GM19467 (cell line): ENCODE measurements at regions not wholly inside any gene's neighbourhood (a gene's known extent, or its start where the extent isn't known, plus 50 kb on each side); places are given as distances from the start of the nearest gene placed in this dataset.

Experiments
- ATAC-seq: cut with Tn5 transposase; IDR thresholded peaks from one replicate; pipeline ENCODE4 v1.9.1; 2021; ENCODE audit warnings: mild to moderate bottlenecking, moderate library complexity; ENCODE audit not compliant: unreplicated experiment

DNA sequence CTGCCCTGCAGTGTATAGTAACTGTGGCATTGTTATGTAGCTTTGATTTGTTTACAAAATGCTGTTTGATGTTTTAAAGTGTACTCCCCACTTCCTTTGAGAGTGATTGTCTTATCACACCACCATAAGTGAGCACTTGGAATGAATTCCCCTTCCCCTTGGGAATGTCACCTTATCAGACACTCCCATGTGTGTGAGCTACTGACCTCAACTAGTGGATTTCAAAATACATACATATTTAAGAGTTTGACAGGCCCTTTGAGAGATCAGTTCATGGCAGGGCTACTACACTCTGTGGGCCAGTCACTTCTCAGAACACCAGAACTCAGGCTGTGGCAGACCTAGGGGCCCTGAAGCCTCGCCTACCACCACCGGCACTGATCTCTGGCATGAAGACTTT, 547.6 kb downstream of the NR2F2 start:
- ATAC-seq, result no peak

DNA sequence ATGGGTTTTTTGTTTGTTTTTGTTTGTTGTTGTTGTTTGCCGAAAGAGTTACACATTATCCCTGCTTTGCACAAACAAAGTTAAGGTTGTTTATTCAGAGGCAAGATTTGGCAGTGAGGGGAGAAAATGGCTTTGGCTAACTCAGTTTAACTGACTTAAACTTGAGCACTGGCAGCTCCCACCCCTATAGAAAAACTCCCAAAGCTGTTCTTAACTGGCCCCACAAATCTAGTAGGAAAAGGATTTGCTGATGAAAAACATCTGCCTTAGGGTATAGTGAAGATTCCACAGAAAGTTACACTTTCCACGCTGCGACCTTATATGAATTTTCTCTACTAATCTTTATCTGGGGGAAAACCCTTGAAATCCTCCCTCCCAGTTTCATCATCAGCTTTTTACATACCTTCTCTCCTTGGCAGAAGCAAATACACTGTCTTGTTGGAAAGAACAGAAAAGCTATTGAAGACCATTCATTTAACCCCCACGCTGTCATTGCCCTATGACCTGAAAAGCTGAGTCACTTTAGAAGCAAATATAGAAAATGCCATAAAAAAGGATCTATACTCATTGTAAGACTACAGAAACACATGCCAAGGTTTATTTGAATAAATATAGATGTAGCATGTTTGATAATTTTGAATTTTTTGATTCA, 551.7 kb downstream of the NR2F2 start:
- ATAC-seq, result no peak

DNA sequence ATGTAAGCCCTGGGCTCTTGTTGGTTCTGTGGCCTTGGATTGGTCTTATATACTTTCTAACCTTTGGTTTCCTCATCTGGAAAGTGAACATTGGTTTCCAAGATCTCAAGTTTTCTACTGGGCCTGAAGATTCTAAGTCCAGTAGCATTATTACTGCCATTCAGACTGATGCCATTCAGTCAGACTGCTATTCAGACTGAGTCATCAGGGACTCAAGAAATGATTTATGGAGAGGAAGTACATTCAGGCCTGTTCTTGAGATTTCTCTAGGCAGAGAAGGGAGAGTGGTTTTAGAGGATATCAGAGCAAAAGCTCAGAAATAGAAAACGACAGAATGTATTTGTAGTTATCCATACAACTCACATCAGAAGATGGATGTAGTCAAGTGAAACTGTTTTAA, 557.2 kb downstream of the NR2F2 start:
- ATAC-seq, result no peak

DNA sequence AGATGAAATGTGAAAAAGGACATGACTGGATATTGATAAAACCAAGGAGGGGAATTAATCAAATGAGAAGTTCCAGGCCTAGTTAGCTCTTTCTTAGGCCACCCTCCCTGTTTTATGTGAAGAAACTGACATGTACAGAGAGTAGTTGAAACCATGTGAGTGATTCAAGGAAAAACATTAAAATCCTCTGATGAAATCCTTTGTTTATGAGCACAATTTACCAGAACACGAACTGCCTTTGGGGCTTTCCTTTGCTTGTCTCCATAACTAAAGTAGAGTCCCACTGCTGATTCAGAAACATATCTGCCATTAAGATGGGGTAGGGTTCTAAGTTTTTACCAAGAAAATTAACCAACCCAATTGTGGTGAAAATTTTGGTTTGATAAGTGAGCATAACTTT, 558.3 kb downstream of the NR2F2 start:
- ATAC-seq, result no peak

DNA sequence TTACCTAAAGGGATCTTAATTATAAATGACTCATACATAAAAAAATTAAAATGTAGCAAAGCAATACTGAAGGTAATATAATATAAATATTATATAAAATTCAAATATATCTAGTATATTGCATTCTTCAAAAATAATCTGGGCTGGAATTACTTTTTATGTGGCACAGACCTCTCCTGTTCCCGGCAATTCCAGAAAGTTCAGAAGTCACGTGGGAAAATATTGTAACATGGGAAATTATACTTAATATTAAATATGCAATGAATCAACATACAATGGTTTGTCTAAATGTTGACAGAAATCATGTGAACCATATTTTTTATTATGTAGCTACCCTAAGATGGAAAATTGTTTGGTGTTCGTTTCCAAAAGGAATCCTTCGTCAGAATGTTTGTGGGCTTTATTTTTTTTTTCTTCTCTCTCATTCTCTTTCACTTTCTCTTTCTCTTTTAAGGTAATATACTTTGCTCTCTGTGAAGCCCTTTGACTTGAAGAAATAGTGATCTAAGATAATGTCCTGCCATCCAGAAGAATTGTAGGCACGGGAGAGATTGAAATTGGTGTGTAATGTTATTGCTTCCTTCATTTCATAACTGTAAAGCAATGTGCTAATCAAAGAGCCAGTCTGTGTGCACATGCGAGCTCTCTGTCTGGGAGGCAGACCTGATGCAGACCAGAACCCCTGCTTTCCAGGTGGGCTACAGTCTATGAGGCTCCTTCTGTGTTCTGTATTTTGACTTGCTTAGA, 559.4 kb downstream of the NR2F2 start:
- ATAC-seq, result no peak

DNA sequence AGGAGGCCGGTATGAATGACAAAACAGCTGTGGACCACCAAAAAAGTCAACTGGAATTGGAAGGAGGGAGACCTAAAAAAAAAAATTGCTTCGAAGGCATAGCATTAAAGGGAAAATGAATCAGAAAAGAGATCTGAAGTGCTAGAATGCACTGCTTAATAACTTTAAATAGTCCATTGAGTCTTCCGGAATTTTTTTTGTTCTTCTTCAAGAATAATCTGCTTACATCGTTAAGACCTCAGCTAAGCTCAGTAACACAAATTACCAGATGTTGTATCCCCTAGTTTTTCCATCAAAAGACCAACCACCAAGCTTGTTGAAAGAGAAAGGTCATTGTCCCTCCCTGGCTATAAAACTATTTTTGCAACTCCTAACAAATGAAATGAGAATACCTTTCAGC, 560.5 kb downstream of the NR2F2 start:
- ATAC-seq, result no peak

DNA sequence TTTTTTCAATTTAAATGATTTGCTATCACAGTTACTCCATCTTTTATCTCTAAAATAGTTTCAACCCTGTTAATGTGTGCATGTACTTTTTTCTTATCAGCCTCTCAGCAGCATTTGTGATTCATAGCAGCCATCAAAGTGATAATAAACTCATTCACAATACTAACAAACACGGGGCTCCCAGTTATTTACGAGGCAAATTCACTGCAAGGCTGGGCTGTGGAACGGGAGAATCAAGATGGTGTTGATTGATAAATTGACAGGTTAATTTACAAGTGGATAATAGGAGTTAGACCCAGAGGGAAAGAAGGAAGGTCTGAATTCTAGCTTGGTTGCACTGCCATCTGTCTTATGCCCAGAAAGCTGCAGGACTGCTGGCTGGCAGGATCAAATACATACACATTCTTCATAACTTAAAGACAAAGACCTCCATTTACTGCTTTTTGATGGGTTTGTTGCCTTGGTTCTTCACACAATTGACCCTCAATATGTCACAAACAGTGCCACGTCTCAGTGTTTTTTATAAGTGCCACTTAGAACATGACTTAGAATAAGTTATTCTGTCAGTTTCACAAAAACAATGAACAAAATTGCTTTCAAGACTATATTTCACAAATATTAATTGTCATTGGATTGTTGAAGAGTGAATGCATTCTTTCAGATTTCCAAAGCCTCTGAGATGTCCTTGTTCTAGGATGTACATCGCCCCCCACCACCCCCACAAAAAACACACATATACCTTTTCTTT, 562.8 kb downstream of the NR2F2 start:
- ATAC-seq, result no peak

DNA sequence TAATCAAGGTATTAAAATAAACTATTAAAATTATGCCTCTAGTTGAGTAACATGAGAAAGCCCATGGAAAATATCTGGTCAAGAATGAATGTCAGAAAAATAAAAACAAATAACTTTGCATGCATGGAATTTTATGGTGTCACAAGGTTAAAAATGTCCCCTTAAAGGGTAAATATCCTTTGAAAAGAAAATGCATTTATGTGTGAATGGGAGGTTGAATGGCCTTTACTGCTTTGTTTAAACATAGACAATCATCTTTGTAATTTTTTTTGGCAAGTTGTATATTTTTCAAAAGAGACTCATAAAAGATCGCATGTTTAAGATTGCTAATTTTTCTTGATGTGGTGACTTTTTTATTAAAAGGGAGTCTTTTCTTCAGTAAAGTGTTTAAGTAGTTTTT, 564.2 kb downstream of the NR2F2 start:
- no peak for ATAC-seq

DNA sequence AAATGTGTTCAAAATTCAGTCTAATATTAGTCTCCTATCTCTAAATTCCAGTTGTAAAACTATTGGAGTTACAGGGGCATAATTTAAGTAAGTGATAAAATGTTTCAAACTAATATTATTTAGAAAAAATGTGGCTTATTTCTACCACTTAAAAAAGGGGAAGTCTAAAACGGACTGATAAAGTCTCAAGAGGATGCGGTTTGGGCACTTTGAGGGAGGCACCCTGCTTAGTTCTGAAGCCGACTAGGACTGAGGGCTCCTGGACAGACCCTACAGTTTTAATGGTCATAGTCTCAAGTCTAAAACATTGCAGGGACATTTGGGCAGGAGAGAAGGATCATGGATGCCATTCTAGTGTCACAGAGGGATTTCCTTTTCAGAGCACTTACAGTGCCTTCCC, 566.3 kb downstream of the NR2F2 start:
- no peak for ATAC-seq

DNA sequence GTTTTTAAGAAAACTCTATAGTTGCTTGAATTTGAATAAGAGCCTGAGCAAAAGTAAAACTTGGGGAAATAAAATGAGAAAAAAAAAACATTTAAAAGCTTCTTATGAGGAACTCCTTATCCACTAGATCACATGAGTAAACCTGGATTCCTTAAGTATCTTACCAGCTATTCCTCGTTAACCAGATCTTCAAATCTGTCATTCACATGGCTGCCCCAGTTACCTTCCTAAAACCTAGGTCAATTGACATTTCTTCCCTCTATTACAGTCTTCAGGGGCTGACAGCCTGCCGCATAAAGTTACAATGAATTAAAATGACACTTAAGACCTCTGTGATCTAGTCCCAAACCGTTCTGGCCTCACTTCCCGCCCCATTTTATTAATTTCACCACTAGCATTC, 583.6 kb downstream of the NR2F2 start:
- no peak for ATAC-seq

DNA sequence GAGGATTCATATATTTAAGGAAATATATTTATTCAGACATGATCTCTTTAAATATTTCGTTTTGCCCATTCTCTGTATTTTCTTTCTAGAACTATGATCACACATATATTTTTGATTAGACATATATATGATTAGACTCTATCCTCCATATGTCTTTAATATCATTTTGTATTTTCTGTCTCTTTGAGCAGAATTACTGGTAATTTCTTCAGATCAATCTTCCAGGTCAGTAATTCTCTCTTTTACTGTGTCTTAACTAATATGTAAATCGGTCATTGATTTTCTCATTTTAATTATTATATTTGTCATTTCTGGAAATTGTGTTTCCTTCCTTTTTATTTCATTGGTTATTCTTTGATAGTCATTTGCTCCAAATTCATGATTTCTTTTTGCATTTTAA, 586.2 kb downstream of the NR2F2 start:
- no peak for ATAC-seq

DNA sequence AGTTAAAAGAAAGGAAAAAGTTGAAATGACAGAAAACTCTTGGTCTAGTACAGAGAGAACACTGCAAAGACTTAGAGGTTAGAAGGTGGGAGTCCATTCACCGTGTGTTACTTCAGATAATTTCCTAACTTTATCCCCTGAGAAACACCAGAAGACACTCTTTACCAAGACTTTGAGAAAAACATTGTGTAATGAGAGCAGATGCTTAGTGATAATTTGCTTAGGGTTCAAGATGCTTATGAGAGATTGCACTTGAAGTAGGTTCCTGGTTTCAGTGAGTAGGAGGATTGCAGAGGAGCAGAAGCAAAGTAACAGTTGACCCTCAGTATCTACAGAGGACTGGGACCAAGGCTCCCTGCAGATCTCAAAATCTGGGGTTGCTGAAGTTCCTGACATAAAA, 594.1 kb downstream of the NR2F2 start:
- no peak for ATAC-seq

DNA sequence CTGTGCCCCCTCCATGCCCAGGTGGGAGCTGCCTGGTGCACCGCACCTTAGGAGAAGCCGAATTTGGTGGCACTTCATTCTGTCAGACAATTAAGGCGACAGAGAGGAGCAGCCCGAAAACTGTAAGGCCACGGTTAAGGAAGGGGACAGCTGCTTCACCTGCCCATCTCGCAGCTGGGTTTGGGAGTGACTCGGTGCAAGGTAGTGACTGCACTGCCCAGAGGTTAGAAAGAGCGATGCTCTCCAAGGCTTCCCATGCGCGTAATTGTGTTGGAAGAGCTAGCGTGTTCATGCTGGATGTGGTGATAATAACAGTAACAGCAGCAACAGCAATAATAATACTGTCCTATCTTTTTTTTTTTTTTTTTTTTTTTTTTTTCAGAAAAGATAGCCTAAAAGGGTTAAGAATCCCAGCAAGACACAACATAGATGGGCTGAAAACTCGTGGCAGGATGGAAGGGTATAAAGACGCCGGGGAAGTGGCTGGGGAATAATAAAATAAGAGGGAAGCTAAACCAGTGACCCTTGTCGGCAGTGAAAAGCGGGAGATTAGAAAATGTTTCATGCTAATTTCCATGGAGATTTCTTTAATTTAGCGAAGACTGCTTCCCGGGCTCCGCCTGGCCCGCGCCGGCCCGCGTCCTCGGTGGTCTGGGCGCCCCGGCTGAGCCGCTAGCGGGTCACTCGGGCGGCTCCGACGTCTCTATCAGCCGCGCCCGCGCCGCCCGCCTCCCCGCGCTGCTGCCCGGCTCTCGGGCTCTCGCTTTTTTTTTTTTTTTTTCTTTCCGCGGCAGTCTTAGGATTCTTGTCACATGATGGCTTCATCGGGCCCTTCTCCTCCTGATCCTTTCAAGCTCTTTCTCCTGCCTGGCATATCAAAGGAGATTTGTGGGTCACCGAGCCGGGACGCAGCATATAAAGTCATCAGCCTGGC, 617.1 kb downstream of the NR2F2 start:
- ATAC-seq, result no peak

DNA sequence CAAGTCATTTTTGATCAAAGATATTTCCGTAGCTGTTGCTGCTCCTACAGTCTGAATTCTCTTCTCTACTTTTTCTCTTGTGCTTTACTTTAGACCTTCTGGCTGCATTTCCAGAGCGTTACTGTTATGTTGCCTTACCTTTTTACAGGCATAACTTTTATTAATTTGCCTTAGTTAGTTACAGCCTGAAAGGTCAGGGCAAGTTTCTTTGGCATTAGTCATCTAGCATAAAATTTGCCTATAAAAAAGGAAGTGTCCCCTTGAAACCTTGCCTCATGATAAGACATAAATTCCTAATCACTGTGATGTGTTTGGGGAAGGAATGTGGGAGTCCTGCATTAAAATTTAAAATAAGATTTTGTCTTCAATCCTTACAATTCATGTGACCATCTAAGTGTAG, 618.5 kb downstream of the NR2F2 start:
- ATAC-seq, result no peak

DNA sequence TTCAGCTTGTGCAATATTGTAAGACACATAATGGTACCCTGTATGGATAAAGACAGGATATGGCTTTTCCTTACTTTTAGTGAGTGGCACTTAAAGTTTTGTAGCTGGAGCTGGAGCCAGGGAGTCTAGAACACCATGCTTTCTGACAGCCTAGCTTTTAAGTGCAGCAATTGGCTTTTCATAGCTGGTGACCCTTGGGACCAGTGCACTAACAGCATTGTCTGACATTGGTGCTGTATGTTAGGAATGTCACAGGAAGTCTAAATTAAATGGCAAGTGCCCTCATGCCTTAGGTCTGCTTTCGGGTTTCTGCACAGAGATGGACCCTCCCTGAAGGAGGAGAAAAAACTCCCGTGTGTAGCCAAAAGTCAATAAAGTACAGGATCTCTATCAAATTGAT, 628.2 kb downstream of the NR2F2 start:
- ATAC-seq, result no peak

DNA sequence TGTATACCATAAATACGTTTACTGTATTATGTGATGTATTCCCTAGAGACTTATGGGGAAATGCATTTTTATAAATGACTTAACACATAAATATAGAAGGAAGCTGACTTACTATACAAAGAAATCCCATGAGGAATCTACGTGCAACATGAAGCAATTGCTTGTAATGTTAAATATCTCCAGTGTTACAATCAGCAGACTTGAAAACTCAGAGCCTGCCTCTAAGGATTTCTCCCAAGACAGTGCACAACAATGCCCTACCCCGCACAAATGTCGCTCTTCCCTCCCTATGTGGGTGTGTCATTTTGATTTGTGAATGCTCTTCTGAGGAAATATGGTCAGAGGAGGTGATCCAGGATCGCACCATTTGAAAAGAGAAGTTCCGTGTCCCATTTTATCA, 629.0 kb downstream of the NR2F2 start:
- ATAC-seq, result no peak

DNA sequence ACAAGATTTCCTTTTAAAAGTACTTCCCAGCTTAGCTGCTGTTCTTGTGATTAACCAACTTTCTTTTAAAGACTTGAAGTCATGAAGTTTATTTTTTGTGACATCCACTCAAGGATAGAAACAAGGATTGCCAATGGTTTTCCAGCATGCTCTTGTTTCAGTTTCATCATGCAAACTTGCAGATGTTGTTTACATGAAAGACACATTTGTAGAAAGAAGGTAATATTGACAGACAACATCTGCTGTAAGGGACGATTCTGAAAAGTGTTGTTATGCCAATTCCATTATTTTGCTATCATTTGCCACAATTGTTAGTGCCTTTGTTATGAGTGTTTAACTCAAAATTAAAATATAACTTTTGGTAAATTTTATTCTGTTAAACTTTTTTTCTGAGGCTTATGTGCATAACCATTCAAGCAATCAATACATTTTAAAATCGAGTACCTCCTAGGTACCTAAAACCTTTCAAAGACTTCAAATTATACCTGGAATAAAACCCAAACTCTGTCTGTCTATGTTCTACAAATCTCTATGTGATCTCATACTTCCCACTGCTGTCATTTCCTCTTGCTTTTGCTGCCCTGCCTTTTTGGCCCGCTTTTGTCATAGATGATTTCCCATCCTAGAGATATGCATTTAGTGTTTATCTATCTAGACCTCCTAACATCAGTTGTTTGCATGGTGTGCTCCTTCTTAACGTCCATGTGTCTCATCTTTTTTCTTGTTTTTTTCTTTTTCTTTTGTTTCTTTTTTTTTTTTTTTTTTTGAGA, 630.4 kb downstream of the NR2F2 start:
- ATAC-seq, result no peak

DNA sequence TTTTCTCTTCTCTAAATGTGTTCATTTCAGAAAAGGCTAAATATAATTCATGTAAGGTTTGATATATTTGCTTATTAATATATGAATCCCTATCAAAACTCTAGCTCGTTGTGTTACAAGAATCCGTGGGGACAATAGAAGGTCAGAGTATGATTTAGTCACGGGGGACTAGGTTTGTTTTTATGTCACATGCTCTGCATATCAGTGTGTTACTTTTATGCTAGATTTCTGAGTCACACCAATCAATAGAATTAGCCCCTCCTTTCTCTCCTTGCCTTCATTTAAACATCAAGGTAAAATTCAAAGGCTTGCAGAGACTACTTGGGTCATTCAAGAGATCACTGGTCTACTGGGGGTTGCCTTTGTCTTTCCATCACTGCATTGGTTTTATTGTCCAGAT, 636.1 kb downstream of the NR2F2 start:
- ATAC-seq, result no peak

DNA sequence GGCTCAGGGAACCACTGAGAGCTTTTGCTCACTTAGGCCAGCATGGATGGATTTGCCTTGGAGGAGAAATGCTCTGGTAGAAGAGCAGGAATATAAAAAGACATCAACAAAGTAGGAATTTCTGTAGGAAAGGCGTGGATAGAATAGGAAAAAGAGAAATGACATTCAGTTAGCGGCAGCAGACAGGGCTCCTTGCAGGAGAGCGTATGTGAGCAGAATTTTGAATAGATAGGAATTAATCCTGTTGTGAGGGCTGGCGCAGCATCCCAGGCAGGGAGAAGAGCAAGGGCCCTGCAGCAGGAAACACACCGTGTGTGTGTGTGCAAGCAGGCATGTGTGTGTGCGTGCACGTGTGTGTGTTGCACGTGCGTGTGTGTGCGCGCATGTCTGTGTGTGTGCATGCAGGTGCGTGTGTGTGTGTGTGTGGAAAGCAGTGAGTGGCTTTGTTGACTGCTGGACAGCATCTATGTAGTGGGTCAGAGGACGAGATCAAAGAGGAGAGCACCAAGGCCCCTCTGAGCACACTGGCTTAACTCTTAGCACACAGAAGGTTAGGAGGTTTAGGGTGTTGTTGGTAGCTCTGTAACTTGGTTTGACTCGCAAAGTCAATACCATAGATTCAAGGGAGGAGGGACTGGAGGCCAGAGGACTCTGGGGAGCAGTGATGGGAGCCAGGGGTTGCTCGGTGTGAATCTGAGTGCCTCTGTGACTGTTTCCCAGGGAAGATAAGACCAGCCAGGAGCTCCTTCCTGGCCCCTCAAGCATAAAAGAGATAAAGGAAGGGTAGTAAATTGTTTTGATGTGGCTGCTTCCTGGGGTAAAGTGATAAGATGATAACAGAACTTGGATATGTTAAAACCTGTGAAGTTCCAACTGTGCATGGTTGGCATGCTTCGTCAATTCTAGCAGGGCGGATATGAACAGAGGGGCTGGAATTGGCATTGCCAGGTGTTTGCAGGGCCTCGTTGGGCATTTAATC, 639.5 kb downstream of the NR2F2 start:
- ATAC-seq, result no peak
